BE2C (cell line): ENCODE measurements at regions not wholly inside any gene's neighbourhood (a gene's known extent, or its start where the extent isn't known, plus 50 kb on each side); places are given as distances from the start of the nearest gene placed in this dataset.

Experiments
- DNase-seq: peaks from one replicate; pipeline ENCODE4 v3.0.0-alpha.2; 2020
- H3K27me3 ChIP-seq: fragments of 250-450 bp; sonication (Bioruptor Pico); 2 replicates; pipeline ENCODE4 v1.5.1; 2020; ENCODE audit warnings: mild to moderate bottlenecking
- H3K36me3 ChIP-seq: fragments of 250-450 bp; sonication (Bioruptor Pico); 2 replicates; pipeline ENCODE4 v1.5.1; 2020; ENCODE audit warnings: mild to moderate bottlenecking
- H3K4me1 ChIP-seq: fragments of 250-450 bp; sonication (Bioruptor Pico); 2 replicates; pipeline ENCODE4 v1.5.1; 2020
- H3K4me3 ChIP-seq: 2 replicates; pipeline ENCODE4 v1.5.1; 2011; ENCODE audit warnings: low read depth, low read length
- H3K9me3 ChIP-seq: fragments of 250-450 bp; sonication (Bioruptor Pico); 2 replicates; pipeline ENCODE4 v1.5.1; 2020
- CTCF ChIP-seq: IDR thresholded peaks from 2 replicates; pipeline ENCODE4 v1.5.1; 2012; ENCODE audit warnings: mild to moderate bottlenecking, low read depth, low read length

DNA sequence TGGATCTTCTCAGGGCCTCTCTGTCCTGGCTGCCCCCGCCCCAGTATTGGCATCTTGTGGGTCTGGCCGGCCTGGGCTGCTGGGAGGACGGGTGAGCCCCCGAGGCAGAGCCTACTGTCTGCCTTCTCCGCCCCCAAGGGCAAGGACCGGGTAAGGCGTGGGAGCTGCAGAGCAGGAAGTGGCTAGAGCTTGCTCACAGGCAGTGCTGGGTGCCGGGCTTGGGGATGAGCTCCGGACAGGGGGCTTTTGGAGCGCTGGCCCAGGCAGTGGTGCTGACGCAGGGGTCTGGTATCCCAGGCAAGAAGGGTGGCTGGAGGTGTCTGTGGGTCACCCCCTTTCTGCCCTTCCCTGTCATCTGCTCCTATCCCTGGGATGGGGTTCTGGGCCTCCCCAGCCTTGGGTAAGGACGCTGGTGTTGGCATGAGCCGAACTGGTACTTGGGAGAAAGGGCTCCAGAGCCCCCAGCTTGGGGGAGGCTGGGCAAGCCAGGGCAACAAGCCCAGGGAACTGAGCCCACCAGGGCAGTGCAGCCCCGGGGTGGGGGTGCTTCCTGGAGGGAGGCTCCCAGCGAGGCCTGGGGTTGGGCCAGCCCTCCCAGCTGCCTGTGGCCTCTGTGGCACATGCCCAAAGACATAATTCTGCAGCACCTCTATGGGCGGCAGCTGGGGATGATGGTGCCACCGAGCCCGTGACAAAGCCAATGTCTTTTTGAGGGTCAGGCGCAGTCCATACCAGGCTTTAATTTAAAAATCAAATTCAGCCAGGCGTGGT is 126.3 kb downstream of the KIF26A start:
- Histone ChIP-seq H3K4me1 (peaks cover 8% of the 10 kb centered on the region; the same call in 1 of the 2 replicates), H3K36me3 (peaks cover 3% of the 10 kb centered on the region; the same call in 1 of the 2 replicates), H3K27me3 (no peaks in the 10 kb centered on the region), H3K4me3 (no peak overlapping the region), H3K9me3 (no peaks in the 10 kb centered on the region; the same call in 1 of the 2 replicates)
- peak; percentile 8 for DNase-seq
- no peak for TF ChIP-seq CTCF

GRCh38 chr14:104265918-104266630 is 127.7 kb downstream of the KIF26A start:
- peak; percentile 5 for DNase-seq
- Histone ChIP-seq H3K4me1 (peaks cover 8% of the 10 kb centered on the region), H3K4me3 (no peak overlapping the region), H3K9me3 (no peaks in the 10 kb centered on the region; the same call in 1 of the 2 replicates), H3K36me3 (peaks cover 2% of the 10 kb centered on the region; the same call in 1 of the 2 replicates), H3K27me3 (no peaks in the 10 kb centered on the region)
- TF ChIP-seq CTCF, result no peak

- Histone ChIP-seq H3K36me3 (no peaks in the 10 kb centered on the region), H3K9me3 (no peaks in the 10 kb centered on the region; the same call in 1 of the 2 replicates), H3K4me3 (no peak overlapping the region), H3K27me3 (no peaks in the 10 kb centered on the region), H3K4me1 (peaks cover 8% of the 10 kb centered on the region)
- no peak for TF ChIP-seq CTCF
- peak; percentile 3 for DNase-seq
Measured at GRCh38 chr14:104266631-104267575, 128.5 kb downstream of the KIF26A start.

- TF ChIP-seq CTCF, result no peak
Measured at GRCh38 chr14:104267895-104268294, 129.5 kb downstream of the KIF26A start.

DNA sequence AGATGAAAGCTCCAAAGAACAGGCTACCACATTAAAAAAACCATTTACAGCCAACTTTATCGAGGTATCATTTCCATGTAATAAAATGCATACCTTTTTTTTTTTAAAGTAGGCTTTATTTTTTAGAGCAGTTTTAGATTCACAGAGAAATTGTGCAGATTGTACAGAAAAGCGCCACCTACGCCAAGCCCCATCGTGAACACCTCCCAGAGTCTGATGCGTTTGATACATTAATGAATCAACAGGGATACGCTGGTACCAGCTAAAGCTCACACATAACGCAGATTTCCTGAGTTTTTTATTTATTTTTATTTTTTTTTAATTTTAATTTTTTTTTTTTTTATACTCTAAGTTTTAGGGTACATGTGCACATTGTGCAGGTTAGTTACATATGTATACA is 129.9 kb downstream of the KIF26A start:
- no peak for DNase-seq
- peaks cover 4% of the 10 kb centered on the region for H3K9me3 ChIP-seq
- peaks cover 12% of the 10 kb centered on the region for H3K4me1 ChIP-seq
- H3K36me3 ChIP-seq, result no peaks in the 10 kb centered on the region
- no peak for TF ChIP-seq CTCF
- H3K27me3 ChIP-seq, result no peaks in the 10 kb centered on the region
- no peak overlapping the region for H3K4me3 ChIP-seq

More at GRCh38 chr14:104267895-104268294, 129.5 kb downstream of the KIF26A start:
- DNase-seq, result no peak
- Histone ChIP-seq H3K4me1 (peaks cover 8% of the 10 kb centered on the region), H3K4me3 (no peak overlapping the region), H3K27me3 (no peaks in the 10 kb centered on the region), H3K36me3 (no peaks in the 10 kb centered on the region), H3K9me3 (peaks cover 4% of the 10 kb centered on the region)
